ENCODE measurements at regions not wholly inside any gene's neighbourhood (a gene's known extent, or its start where the extent isn't known, plus 50 kb on each side); places are given as distances from the start of the nearest gene placed in this dataset.

DNA sequence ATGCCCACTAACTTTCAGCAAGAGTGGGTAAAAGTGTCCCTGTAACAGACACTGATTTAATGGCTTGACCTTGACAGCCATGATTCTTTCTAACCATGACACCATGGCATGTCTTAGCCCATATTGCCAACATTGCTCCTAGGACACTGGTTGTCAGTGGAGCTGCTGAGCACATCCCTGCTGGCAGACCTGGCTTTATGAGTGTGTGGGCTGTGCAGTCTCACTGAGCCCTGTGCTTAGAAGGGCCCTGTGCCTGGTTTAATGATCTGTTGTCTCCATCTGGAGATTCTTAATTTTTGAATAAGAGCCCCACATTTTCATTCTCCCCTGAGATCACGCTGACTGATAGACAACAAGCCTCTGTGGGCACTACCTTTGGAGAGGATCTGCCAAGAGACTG lies 243.1 kb upstream of the KIAA1217 start:
- TF ChIP-seq POLR2A (IDR thresholded peaks at IDR 0.05) = no peak
- TF ChIP-seq, protein P1, sequence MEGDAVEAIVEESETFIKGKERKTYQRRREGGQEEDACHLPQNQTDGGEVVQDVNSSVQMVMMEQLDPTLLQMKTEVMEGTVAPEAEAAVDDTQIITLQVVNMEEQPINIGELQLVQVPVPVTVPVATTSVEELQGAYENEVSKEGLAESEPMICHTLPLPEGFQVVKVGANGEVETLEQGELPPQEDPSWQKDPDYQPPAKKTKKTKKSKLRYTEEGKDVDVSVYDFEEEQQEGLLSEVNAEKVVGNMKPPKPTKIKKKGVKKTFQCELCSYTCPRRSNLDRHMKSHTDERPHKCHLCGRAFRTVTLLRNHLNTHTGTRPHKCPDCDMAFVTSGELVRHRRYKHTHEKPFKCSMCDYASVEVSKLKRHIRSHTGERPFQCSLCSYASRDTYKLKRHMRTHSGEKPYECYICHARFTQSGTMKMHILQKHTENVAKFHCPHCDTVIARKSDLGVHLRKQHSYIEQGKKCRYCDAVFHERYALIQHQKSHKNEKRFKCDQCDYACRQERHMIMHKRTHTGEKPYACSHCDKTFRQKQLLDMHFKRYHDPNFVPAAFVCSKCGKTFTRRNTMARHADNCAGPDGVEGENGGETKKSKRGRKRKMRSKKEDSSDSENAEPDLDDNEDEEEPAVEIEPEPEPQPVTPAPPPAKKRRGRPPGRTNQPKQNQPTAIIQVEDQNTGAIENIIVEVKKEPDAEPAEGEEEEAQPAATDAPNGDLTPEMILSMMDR (IDR thresholded peaks at IDR 0.05) = no peak

Measured in Peyer's patch (tissue), 4 donors.